Endothelial cell of umbilical vein (primary cell): ENCODE measurements at regions not wholly inside any gene's neighbourhood (a gene's known extent, or its start where the extent isn't known, plus 50 kb on each side); places are given as distances from the start of the nearest gene placed in this dataset.

Experiments used
- BruUV-seq: library from RNA; stranded (reverse); fragments of 400-500 nt; replicated peaks from 2 replicates; lab custom pipeline; 2021; lab: Mats Ljungman, UMichigan
- CTCF ChIA-PET: fragments of 300-600, 350-600 bp; sonication (Branson Sonifier 250); formaldehyde crosslinking; loops from one replicate; lab custom pipeline; 2021; ENCODE audit warnings: antibody characterized with exemption, inconsistent platforms; lab: Charles Lee
- POLR2A ChIA-PET: fragments of 300-600, 350-600 bp; sonication (Branson Sonifier 250); formaldehyde crosslinking; loops from one replicate; lab custom pipeline; 2021; ENCODE audit warnings: antibody characterized with exemption, inconsistent platforms; lab: Charles Lee
- DNase-seq: peaks from one replicate; pipeline ENCODE4 v3.0.0-alpha.2; 2011; ENCODE audit warnings: low read depth, low spot score
- FAIRE-seq: peaks from 2 replicates; lab custom pipeline; 2011; peaks lifted over from hg19 to GRCh38; lab: Jason Lieb, UNC
- H2AFZ ChIP-seq: 2 replicates; pipeline ENCODE4 v1.6.0; 2012; ENCODE audit warnings: low read depth, low read length, control low read depth, inconsistent platforms
- H3K27ac ChIP-seq: 2 replicates; pipeline ENCODE4 v1.5.1; 2011; ENCODE audit warnings: low read depth, mild to moderate bottlenecking, control low read depth, low read length, moderate library complexity; ENCODE audit not compliant: insufficient read depth
- H3K27me3 ChIP-seq, 2 experiments: 2 replicates each; pipeline versions ENCODE4 v1.6.0 to v1.6.1; 2011; ENCODE audit warnings: low read length in 2 of 2, mixed read lengths in 1 of 2; ENCODE audit not compliant: control insufficient read depth in 2 of 2, insufficient read depth in 2 of 2
- H3K36me3 ChIP-seq, 2 experiments: 2 replicates in 1 of 2; 3 replicates in 1 of 2; pipeline ENCODE4 v1.5.1; 2011; ENCODE audit warnings: low read length in 2 of 2, mild to moderate bottlenecking in 1 of 2, moderate library complexity in 1 of 2; ENCODE audit not compliant: control insufficient read depth in 2 of 2, insufficient read depth in 2 of 2; ENCODE audit errors: extremely low read depth in 1 of 2
- H3K4me1 ChIP-seq: 3 replicates; pipeline ENCODE4 v1.5.1; 2011; ENCODE audit warnings: mild to moderate bottlenecking, low read length; ENCODE audit not compliant: control insufficient read depth, insufficient read depth; ENCODE audit errors: extremely low read depth
- H3K4me2 ChIP-seq: 2 replicates; pipeline ENCODE4 v1.6.1; 2011; ENCODE audit warnings: low read length, control low read depth, mixed read lengths; ENCODE audit not compliant: insufficient read depth
- H3K4me3 ChIP-seq, 3 experiments: fragments of 200-600 bp in 1 of 3; sonication (generic), shearing (Covaris generic) in 1 of 3; replicated peaks in 1 of 3; 2 replicates each; pipeline ENCODE4 v1.5.1; 2011 to 2016; ENCODE audit warnings: control low read depth in 3 of 3, low read length in 3 of 3, mild to moderate bottlenecking in 2 of 3, inconsistent platforms in 1 of 3, low read depth in 1 of 3, moderate library complexity in 1 of 3; ENCODE audit not compliant: insufficient read depth in 1 of 3
- H3K79me2 ChIP-seq: 2 replicates; pipeline ENCODE4 v1.6.0; 2012; ENCODE audit warnings: low read length, inconsistent platforms; ENCODE audit not compliant: control insufficient read depth, insufficient read depth
- H3K9ac ChIP-seq: replicated peaks from 2 replicates; pipeline ENCODE3; 2011; ENCODE audit warnings: low read length, control low read depth; ENCODE audit not compliant: insufficient read depth; ENCODE audit errors: extremely low read depth
- H3K9me1 ChIP-seq: replicated peaks from 3 replicates; pipeline ENCODE4 v1.6.0; 2011; ENCODE audit warnings: mild to moderate bottlenecking, low read length; ENCODE audit not compliant: control insufficient read depth, insufficient read depth; ENCODE audit errors: extremely low read depth
- H3K9me3 ChIP-seq: replicated peaks from 2 replicates; pipeline ENCODE4 v1.5.1; 2012; ENCODE audit warnings: low read length, inconsistent platforms; ENCODE audit not compliant: control insufficient read depth, insufficient read depth
- H4K20me1 ChIP-seq: replicated peaks from 2 replicates; pipeline ENCODE3; 2011; ENCODE audit warnings: mild to moderate bottlenecking, low read length; ENCODE audit not compliant: control insufficient read depth, insufficient read depth; ENCODE audit errors: extremely low read depth
- EZH2 ChIP-seq: IDR thresholded peaks from 2 replicates; pipeline ENCODE4 v1.6.1; 2012; ENCODE audit warnings: borderline replicate concordance, low read depth, mild to moderate bottlenecking, moderate library complexity, low read length, inconsistent platforms; ENCODE audit not compliant: severe bottlenecking
- FOS ChIP-seq: IDR thresholded peaks from 2 replicates; pipeline ENCODE4 v1.6.1; 2011; ENCODE audit warnings: mild to moderate bottlenecking, low read length, moderate library complexity, borderline replicate concordance; ENCODE audit not compliant: insufficient read depth
- GATA2 ChIP-seq: IDR thresholded peaks from 2 replicates; pipeline ENCODE4 v1.7.0; 2011; ENCODE audit warnings: low read depth, mild to moderate bottlenecking, moderate library complexity, mixed read lengths, low read length; ENCODE audit not compliant: insufficient read length, insufficient read depth
- JUN ChIP-seq: IDR thresholded peaks from 2 replicates; pipeline ENCODE4 v1.6.1; 2011; ENCODE audit warnings: borderline replicate concordance, low read depth; ENCODE audit not compliant: insufficient read length, insufficient read depth
- MYC ChIP-seq: IDR thresholded peaks from one replicate; pipeline ENCODE4 v1.6.1; 2011; ENCODE audit warnings: mild to moderate bottlenecking, low read depth, low read length
- POLR2A ChIP-seq: IDR thresholded peaks from 2 replicates; pipeline ENCODE4 v1.6.1; 2012; ENCODE audit warnings: low read depth, mild to moderate bottlenecking, control low read depth, low read length
- POLR2AphosphoS5 ChIP-seq: IDR thresholded peaks from 2 replicates; pipeline ENCODE4 v1.6.1; 2012; ENCODE audit warnings: low read depth, mild to moderate bottlenecking, control low read depth, low read length, moderate library complexity; ENCODE audit not compliant: insufficient read depth
- dilution Hi-C: fragments of 300-500 bp; cut with MboI; formaldehyde crosslinking; loops from one replicate; pipeline ENCODE4 v1.15.0; 2019; ENCODE audit warnings: low sequenced_read_pairs; ENCODE audit not compliant: extremely low pct_ligation_motif_present
- intact Hi-C: fragments of 100-400 bp; cut with micrococcal nuclease; formaldehyde crosslinking; loops from one replicate; pipeline ENCODE4 v1.10.0; 2022
- TF ChIP-seq, protein P1 (sequence below), 2 donors: IDR thresholded peaks; 1 replicate in 1 of 2; 2 replicates in 1 of 2; pipeline ENCODE4 v1.5.1; 2011; ENCODE audit warnings: low read length in 2 of 2, mild to moderate bottlenecking in 2 of 2, moderate library complexity in 2 of 2, control low read depth in 1 of 2, inconsistent platforms in 1 of 2, low read depth in 1 of 2; ENCODE audit not compliant: insufficient read depth in 1 of 2; ENCODE audit errors: extremely low read depth in 1 of 2
- TF ChIP-seq, protein P2 (sequence below): IDR thresholded peaks from 2 replicates; pipeline ENCODE4 v1.6.1; 2011; ENCODE audit not compliant: insufficient read depth, insufficient read length

DNA sequence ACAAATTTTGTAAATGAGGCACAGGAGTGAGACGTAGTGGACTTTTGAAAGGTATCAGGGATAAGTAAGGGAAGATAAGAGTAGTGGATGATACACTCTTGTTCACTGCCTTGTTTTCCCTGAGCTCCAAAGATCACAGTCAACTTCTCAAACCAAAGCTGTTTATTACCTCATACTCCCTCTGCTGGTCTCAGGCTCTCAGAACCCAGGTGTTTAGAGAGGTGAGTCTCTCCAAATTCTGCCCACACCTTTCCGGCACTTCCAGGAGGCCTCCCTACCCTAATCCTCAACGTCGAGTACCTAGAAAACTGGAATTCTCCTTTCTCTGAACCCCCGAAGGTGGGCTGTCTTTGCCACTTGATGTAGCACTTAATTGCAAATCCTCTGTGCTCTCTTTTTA, 621.1 kb downstream of the BCL11A start:
- CTCF ChIA-PET: no interaction called here
- H3K9me1 ChIP-seq: no peaks in the 10 kb centered on the region
- H3K9ac ChIP-seq: no peak overlapping the region
- H3K79me2 ChIP-seq: no peaks in the 10 kb centered on the region
- no peaks in the 10 kb centered on the region for H3K4me1 ChIP-seq
- DNase-seq (no peak), FAIRE-seq (no peak)
- dilution Hi-C loops: no loop called here
- peaks cover 2% of the 10 kb centered on the region for H3K9me3 ChIP-seq
- no peak overlapping the region for H3K4me2 ChIP-seq
- POLR2A ChIA-PET: no interaction called here
- no peaks in the 10 kb centered on the region for H4K20me1 ChIP-seq
- H3K27ac ChIP-seq: no peak overlapping the region
- no peak overlapping the region for H2AFZ ChIP-seq
- H3K27me3 ChIP-seq: no peaks in the 10 kb centered on the region
- no peak for TF ChIP-seq FOS
- TF ChIP-seq JUN: no peak
- no peak for TF ChIP-seq EZH2
- no peak for TF ChIP-seq POLR2A
- TF ChIP-seq, protein P1, sequence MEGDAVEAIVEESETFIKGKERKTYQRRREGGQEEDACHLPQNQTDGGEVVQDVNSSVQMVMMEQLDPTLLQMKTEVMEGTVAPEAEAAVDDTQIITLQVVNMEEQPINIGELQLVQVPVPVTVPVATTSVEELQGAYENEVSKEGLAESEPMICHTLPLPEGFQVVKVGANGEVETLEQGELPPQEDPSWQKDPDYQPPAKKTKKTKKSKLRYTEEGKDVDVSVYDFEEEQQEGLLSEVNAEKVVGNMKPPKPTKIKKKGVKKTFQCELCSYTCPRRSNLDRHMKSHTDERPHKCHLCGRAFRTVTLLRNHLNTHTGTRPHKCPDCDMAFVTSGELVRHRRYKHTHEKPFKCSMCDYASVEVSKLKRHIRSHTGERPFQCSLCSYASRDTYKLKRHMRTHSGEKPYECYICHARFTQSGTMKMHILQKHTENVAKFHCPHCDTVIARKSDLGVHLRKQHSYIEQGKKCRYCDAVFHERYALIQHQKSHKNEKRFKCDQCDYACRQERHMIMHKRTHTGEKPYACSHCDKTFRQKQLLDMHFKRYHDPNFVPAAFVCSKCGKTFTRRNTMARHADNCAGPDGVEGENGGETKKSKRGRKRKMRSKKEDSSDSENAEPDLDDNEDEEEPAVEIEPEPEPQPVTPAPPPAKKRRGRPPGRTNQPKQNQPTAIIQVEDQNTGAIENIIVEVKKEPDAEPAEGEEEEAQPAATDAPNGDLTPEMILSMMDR (IDR thresholded peaks at IDR 0.05; ENCODE audit: extremely low read depth in 1 of 2, insufficient read depth in 1 of 2, low read depth in 1 of 2, low read length in 2 of 2): no peak
- TF ChIP-seq, protein P2, sequence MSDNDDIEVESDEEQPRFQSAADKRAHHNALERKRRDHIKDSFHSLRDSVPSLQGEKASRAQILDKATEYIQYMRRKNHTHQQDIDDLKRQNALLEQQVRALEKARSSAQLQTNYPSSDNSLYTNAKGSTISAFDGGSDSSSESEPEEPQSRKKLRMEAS: no peak
- no peak for TF ChIP-seq GATA2
- no peak for TF ChIP-seq POLR2AphosphoS5
- TF ChIP-seq MYC: no peak
- intact Hi-C loops: no loop called here
- no peak overlapping the region for H3K4me3 ChIP-seq
- no TSS peak for BruUV-seq
- no peaks in the 10 kb centered on the region for H3K36me3 ChIP-seq
